ENCODE measurements at regions not wholly inside any gene's neighbourhood (a gene's known extent, or its start where the extent isn't known, plus 50 kb on each side); places are given as distances from the start of the nearest gene placed in this dataset.

DNA sequence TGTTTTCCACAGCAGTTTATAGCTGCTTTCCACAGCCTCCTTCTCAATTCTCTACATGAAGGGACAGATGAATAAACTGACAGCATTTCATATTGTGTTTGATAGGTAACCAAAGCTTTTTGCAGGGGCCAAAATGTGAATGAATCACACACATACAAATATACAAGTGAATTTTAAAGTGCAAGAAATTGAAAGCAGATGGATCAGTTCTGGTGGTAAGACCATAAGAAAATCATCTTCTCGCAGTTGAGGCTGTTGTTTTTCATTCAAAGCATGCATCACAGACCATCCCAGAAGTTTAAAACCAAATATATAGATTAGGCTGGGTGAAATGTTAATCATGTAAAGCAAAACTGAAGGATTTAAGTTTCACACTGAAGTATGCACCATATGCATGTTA lies 1569.4 kb downstream of the PCDH9 start:
- TF ChIP-seq YY1 (IDR thresholded peaks at IDR 0.05; ENCODE audit: low read depth) (no peak), EP300 (IDR thresholded peaks at IDR 0.05; ENCODE audit: borderline replicate concordance) (no peak), REST (IDR thresholded peaks at IDR 0.05; ENCODE audit: low read depth) (no peak), ZBTB7A (IDR thresholded peaks at IDR 0.05; ENCODE audit: low read depth) (no peak), TEAD4 (IDR thresholded peaks at IDR 0.05) (no peak), RAD21 (IDR thresholded peaks at IDR 0.05; ENCODE audit: low read depth) (no peak), EGR1 (IDR thresholded peaks at IDR 0.05) (no peak)
- TF ChIP-seq, protein P1, sequence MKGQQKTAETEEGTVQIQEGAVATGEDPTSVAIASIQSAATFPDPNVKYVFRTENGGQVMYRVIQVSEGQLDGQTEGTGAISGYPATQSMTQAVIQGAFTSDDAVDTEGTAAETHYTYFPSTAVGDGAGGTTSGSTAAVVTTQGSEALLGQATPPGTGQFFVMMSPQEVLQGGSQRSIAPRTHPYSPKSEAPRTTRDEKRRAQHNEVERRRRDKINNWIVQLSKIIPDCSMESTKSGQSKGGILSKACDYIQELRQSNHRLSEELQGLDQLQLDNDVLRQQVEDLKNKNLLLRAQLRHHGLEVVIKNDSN (IDR thresholded peaks at IDR 0.05), result no peak

DNA sequence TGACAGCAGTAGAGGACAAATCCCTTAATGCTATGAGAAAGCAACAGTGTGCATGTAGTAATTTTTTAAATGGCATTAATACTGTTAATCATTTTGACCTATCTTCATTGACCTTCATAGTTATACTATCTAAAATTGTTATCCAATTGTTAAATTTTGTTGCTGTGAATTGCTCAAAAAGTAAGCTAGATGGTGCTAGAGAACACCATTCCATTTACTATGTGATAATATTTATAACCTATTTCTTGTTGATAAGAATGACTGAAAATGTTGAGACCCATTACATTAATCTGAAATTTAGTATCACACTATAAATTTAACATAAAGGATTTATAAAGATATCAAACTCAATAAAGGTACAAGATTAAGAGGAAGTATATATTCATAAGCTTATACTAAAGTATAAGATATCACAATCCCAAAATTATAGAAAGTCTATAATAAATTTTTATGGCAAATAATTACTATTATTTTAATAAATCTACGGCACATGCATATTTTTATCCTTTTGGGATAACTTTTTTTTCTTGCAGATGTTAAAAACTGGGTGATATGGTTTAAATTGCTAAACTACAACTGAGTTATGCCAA lies 1573.3 kb downstream of the PCDH9 start:
- TF ChIP-seq RAD21 (IDR thresholded peaks at IDR 0.05; ENCODE audit: low read depth) (peak; percentile 72), CEBPB (IDR thresholded peaks at IDR 0.05) (no peak)

DNA sequence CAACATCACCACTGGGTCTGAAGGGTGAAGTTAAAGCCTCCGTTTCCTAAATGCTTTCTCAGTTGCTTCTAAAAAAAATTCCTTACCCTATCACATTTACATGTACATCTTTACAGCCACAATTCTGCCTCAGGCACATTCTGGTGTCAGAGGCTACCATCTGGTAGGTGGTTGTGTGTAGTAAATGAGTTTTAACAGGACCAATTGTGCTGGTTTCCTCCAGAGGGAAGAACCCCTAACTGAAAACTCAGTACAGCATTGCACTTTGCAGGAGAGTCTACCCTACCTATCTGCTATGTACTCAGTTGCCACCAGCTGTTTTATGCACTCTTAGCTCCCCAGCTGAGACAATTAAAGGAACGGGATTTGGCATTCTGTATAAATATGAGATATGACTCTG lies 1576.5 kb downstream of the PCDH9 start:
- TF ChIP-seq REST (IDR thresholded peaks at IDR 0.05; ENCODE audit: low read depth), result no peak
- no peak for TF ChIP-seq TCF12 (IDR thresholded peaks at IDR 0.05; ENCODE audit: low read depth)
- TF ChIP-seq EP300 (IDR thresholded peaks at IDR 0.05; ENCODE audit: borderline replicate concordance), result no peak
- TF ChIP-seq YY1 (IDR thresholded peaks at IDR 0.05; ENCODE audit: low read depth), result no peak

- TF ChIP-seq EP300 (IDR thresholded peaks at IDR 0.05; ENCODE audit: borderline replicate concordance) (no peak), EGR1 (IDR thresholded peaks at IDR 0.05) (no peak), FOXM1 (IDR thresholded peaks at IDR 0.05; ENCODE audit: borderline replicate concordance, low read depth) (no peak), TCF12 (IDR thresholded peaks at IDR 0.05; ENCODE audit: low read depth) (no peak), MAX (IDR thresholded peaks at IDR 0.05) (no peak), RAD21 (IDR thresholded peaks at IDR 0.05; ENCODE audit: low read depth) (no peak), CEBPB (IDR thresholded peaks at IDR 0.05) (no peak), TEAD4 (IDR thresholded peaks at IDR 0.05) (no peak), NFIC (IDR thresholded peaks at IDR 0.05) (no peak), TAF1 (IDR thresholded peaks at IDR 0.05; ENCODE audit: low read depth) (no peak), REST (IDR thresholded peaks at IDR 0.05; ENCODE audit: low read depth) (no peak), YY1 (IDR thresholded peaks at IDR 0.05; ENCODE audit: low read depth) (no peak), CREB1 (IDR thresholded peaks at IDR 0.05; ENCODE audit: low read depth) (no peak), ZBTB7A (IDR thresholded peaks at IDR 0.05; ENCODE audit: low read depth) (no peak)
- TF ChIP-seq, protein P1 (IDR thresholded peaks at IDR 0.05), result no peak
Measured at GRCh38 chr13:65650321-65650720, 1579.8 kb downstream of the PCDH9 start.

- no peak for TF ChIP-seq YY1 (IDR thresholded peaks at IDR 0.05; ENCODE audit: low read depth)
- TF ChIP-seq FOXM1 (IDR thresholded peaks at IDR 0.05; ENCODE audit: borderline replicate concordance, low read depth), result no peak
- TF ChIP-seq TAF1 (IDR thresholded peaks at IDR 0.05; ENCODE audit: low read depth), result no peak
- TF ChIP-seq EGR1 (IDR thresholded peaks at IDR 0.05), result no peak
- no peak for TF ChIP-seq CEBPB (IDR thresholded peaks at IDR 0.05)
- TF ChIP-seq TEAD4 (IDR thresholded peaks at IDR 0.05), result no peak
- no peak for TF ChIP-seq RAD21 (IDR thresholded peaks at IDR 0.05; ENCODE audit: low read depth)
- no peak for TF ChIP-seq MAX (IDR thresholded peaks at IDR 0.05)
Measured at GRCh38 chr13:65642996-65643395, 1587.1 kb downstream of the PCDH9 start.
